GM21423 (cell line): ENCODE measurements at regions not wholly inside any gene's neighbourhood (a gene's known extent, or its start where the extent isn't known, plus 50 kb on each side); places are given as distances from the start of the nearest gene placed in this dataset.

ENCODE experiments used
- ATAC-seq: cut with Tn5 transposase; IDR thresholded peaks from one replicate; pipeline ENCODE4 v1.9.1; 2021; ENCODE audit warnings: mild to moderate bottlenecking, moderate library complexity; ENCODE audit not compliant: unreplicated experiment

GRCh38 chr5:106755066-106755465, 915.7 kb downstream of the EFNA5 start:
- ATAC-seq = no peak

- no peak for ATAC-seq
Measured at GRCh38 chr5:106749826-106750225, 920.9 kb downstream of the EFNA5 start.

DNA sequence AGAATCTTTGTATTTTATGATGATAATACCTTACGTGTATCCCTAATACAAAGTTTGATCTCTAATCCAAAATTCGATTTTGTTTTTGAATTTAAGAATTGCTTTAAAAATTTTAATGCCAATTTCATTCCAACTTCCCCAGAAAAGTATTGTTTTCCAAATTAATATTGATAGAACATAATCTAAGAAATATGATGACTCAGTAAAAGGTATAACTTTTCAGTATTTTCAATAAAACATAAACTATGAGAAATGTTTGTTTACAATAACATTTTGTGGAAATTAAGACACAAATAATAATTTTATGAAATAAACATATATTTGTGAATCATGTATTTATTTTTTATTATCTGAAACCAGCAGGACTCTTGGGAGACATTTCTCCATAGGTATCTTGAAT, 931.6 kb downstream of the EFNA5 start:
- ATAC-seq = no peak

DNA sequence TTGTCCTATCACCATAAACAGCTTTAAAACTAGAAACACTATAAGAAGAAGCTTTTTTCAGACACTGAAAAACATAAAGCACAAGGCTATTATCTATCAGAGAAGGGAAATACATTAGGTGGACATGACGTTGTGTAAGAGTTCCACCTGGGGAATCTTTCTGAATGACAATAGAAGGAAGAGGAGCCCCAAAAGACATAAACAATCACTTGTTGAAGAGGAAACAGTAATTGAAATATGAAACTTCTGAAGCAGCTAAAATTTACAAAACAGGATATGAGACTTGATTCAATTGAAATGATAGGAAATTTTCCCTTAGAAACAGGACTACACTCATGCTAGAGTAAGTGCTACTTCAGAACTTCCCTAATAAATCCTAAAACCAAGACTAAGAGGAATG, 933.6 kb downstream of the EFNA5 start:
- no peak for ATAC-seq

- no peak for ATAC-seq
Measured at GRCh38 chr5:106732624-106733023, 938.1 kb downstream of the EFNA5 start.

DNA sequence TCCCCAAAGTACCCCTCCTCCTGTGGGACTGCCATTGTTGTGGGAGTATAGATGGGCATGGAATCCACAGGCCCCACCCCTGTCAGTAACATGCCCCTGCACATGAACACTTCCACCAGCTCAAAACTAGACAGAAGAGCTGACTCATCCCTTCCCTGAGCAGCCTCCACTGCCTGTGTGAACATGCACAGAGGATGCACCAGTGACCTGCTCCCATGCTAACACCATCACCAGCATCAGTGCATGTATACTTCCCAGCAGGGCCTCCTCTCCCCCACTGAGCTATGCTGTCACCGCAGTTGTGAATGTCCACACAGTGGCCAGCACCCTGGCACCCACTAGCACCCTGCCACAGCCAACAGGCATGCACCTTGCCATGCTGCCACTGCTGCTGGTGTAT, 939.8 kb downstream of the EFNA5 start:
- ATAC-seq = no peak

DNA sequence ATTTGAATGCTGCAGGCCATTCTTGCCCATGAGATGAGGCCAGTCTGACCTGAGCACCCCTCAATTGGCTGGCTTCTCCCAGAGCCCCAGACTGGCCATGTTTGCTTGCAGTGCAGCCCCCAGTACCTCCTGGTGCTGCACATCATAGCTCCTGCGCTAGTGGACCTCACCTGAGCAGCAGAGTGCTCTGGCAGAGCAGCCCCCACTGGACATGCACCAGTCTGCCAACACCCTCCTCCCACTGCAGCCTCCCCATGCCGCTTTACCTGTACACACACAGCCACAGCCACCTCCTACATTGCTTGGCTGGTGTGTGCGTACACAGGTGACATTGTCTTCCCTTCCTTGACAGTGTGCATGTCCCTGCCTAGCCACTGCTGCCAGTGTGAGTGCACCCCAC, 940.2 kb downstream of the EFNA5 start:
- no peak for ATAC-seq

DNA sequence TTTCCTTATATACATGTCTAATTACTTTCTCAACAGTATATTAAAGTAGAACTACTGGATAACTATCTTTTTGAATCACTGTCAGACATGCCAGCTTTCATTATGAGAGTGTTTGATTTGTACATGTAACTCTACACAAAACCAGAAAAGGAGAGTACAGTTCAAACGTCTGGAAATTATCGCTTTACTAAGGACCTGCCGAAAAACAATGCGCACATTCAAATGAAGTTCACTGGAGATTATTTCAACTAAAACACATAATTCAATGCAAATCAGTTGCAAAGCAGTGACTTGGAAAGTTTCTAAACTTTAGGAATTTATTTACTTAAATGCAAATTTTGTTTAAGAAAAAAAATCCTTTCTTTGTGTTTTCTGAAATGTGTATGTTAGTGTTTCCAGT, 942.5 kb downstream of the EFNA5 start:
- ATAC-seq = no peak

- ATAC-seq = no peak
Measured at GRCh38 chr5:106727071-106727470, 943.7 kb downstream of the EFNA5 start.

DNA sequence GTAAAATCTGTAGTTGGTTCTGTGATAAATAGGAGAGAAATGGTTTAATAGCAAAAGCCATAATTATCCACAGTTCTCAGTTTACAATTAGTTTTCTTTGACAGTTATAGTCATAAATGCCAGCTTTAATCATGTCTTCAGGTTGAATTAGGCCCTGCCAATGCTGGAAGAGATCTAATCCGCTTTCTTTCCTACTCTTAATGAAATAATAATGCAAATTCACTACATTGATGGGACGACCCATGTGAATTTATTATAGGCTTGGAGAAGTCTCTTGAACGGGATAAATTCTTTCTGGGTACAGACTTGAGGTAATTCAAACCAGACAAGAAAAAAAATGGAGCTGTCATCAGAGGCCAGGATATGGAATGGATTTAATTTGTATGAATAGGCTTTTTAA, 950.4 kb downstream of the EFNA5 start:
- ATAC-seq = no peak

DNA sequence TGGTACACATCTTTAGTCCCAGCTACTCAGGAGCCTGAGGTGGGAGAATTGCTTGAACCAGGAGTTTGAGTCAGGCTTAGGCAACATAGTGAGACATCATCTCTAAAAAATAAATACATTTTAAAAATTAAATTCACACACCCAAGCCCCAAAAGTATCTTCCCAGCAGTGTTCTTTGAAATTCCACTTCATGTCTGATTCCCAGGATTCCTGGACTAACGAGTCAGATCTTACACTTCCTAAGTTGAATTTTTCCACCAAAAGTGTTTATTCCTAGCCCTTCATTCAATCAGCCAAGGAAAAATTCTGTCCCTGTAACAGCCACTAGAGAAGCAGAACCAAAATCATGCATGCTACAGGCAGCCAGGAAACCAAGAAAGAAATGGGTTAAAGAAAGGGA, 970.9 kb downstream of the EFNA5 start:
- ATAC-seq = no peak

- no peak for ATAC-seq
Measured at GRCh38 chr5:106699198-106699597, 971.5 kb downstream of the EFNA5 start.

DNA sequence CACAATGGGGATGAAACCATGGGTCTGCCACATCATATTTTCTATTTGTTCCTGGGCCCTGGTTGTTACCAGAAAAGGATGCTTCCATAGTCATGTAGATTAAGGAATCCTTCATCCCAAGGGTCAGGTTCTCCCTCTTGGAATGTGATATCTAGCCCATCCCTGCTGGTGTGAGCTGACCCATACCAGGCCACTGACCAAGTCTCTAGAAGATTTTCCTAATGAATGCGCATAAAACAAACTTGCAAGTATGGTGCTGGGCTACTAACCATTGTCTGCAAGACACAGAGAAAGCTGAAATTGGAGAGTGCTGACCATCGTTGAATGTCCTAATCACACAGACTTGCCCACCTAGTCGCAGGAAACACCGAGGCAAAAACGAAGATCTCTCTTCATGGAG, 972.6 kb downstream of the EFNA5 start:
- ATAC-seq = no peak

DNA sequence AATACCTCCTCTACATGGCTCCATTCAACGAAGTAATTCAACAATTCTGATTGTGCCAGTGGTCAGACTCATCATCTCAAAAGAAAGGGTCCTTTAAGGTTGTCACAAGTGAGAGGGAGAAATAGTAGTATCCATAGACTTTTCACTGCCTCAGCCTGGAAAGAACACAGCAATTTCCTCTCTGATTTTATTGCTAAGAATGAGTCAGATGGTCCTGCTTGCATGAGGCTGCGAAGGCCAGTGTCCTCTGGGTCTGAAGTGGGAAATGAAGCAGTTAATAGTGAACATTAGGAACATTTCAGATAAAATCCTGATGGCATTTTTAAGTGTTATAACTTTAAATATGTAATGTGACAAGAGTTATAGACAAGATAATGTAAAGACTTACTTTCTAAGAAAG, 979.0 kb downstream of the EFNA5 start:
- no peak for ATAC-seq

GRCh38 chr5:106690585-106690984, 980.2 kb downstream of the EFNA5 start:
- ATAC-seq = no peak

- peak; percentile 75 for ATAC-seq
Measured at GRCh38 chr5:106680330-106680729, 990.4 kb downstream of the EFNA5 start.

DNA sequence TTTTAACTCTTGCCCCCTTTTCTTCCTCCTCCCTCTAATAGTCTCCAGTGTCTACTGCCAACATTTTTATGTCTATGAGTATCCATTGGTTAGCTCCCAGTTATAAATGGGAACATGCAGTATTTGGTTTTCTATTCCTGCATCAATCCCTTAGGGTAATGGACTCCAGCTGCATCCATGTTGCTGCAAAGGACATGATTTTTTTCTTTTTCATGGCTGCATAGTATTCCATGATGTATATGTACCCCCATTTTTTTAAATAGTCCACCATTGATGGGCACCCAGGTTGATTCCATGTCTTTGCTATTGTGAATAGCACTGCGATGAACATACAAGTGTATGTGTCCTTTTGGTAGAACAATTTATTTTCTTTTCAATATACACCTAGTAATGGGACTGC, 993.7 kb downstream of the EFNA5 start:
- ATAC-seq = no peak

GRCh38 chr5:106675687-106676086, 995.0 kb downstream of the EFNA5 start:
- ATAC-seq = no peak

GRCh38 chr5:106673941-106674340, 996.8 kb downstream of the EFNA5 start:
- ATAC-seq = no peak

DNA sequence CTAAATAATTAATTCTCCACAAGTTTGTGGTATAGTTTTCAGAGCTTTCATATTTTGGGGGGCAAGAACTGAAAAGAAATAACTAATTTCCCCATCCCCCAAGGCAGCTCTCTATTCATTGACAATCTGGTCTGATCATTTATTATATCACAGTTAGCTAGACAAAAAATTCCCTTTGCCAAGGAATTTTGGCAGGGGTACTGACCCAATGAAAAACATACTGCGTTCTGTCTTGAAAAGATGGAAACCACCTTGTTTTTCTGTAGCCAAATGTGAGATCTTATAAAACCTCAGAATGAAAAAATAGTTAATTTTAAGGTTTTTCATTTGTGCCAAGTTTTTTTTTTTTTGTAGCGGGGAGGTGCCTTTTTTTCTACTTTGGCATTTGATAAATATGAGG, 1008.9 kb downstream of the EFNA5 start:
- no peak for ATAC-seq

- no peak for ATAC-seq
Measured at GRCh38 chr5:106660681-106661080, 1010.1 kb downstream of the EFNA5 start.

DNA sequence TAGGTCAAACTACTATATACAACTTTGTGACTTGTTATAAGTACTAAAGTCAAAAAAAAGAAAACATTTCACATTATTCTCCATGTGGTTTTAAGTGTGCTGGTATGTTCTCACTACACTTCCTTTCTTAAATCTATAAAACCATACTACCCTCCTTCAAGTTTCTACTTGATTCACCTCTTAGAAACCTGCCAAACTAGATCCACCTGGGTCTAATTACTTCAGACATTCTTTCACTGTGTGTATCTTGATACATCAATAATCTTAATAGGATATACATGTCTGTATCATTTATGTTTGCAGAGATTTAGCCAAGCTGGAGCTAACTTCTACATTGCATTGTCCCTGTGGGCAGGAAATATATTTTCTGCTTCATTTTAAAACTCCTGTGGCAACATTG, 1012.6 kb downstream of the EFNA5 start:
- ATAC-seq = no peak

- no peak for ATAC-seq
Measured at GRCh38 chr5:106656821-106657220, 1013.9 kb downstream of the EFNA5 start.

- no peak for ATAC-seq
Measured at GRCh38 chr5:106649031-106649430, 1021.7 kb downstream of the EFNA5 start.
